Brain microvascular endothelial cell (primary cell): ENCODE measurements at regions not wholly inside any gene's neighbourhood (a gene's known extent, or its start where the extent isn't known, plus 50 kb on each side); places are given as distances from the start of the nearest gene placed in this dataset.

ENCODE experiments used
- DNase-seq: peaks from one replicate; pipeline ENCODE4 v3.0.0-alpha.2; 2020
- H3K27ac ChIP-seq: fragments of 250-450 bp; sonication (Bioruptor Pico); 2 replicates; pipeline ENCODE4 v1.5.1; 2020; ENCODE audit warnings: mild to moderate bottlenecking, moderate library complexity
- H3K27me3 ChIP-seq: fragments of 250-450 bp; sonication (Bioruptor Pico); replicated peaks from 2 replicates; pipeline ENCODE4 v1.5.1; 2020; ENCODE audit warnings: mild to moderate bottlenecking
- H3K36me3 ChIP-seq: fragments of 250-450 bp; sonication (Bioruptor Pico); replicated peaks from 2 replicates; pipeline ENCODE4 v1.5.1; 2020; ENCODE audit warnings: mild to moderate bottlenecking
- H3K4me3 ChIP-seq: 2 replicates; pipeline ENCODE4 v1.5.1; 2011; ENCODE audit warnings: low read depth, mild to moderate bottlenecking, control low read depth, low read length, moderate library complexity
- CTCF ChIP-seq: IDR thresholded peaks from 2 replicates; pipeline ENCODE4 v1.5.1; 2011; ENCODE audit warnings: low read depth, mild to moderate bottlenecking, moderate library complexity, low read length, control low read depth, inconsistent platforms; ENCODE audit errors: missing control alignments
- in situ Hi-C: cut with HindIII; loops from 2 replicates; pipeline ENCODE4 v1.10.0; 2017; ENCODE audit warnings: low sequenced_read_pairs, low pct_ligation_motif_present

- in situ Hi-C loops, result no loop called here
- DNase-seq, result no peak
- H3K27ac ChIP-seq, result no peak overlapping the region
- TF ChIP-seq CTCF, result no peak
- no peak overlapping the region for H3K4me3 ChIP-seq
- H3K27me3 ChIP-seq, result no peaks in the 10 kb centered on the region
- H3K36me3 ChIP-seq, result no peaks in the 10 kb centered on the region
These were observed 278.2 kb upstream of the NCKAP5 start for GRCh38 chr2:133846476-133846875.

DNA sequence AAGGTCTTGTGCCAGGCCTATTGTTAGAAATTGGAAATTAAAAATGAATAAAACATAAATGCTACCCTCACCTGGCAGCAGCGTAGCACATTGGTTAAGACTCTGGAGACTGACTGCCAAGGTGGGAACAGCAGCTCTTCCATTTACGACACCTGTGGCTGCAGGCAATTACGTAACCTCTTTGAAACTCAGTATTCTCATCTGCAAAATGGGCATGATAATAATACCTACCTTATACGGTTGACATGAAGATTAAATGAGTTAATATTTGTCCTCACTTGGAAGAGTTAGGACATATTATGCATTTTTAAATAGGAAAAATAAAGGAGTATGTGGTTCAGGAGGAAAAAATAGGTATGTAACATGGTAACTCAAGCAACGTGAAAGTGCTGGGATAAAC is 279.3 kb upstream of the NCKAP5 start:
- no peak overlapping the region for H3K27ac ChIP-seq
- DNase-seq, result no peak
- H3K27me3 ChIP-seq, result no peaks in the 10 kb centered on the region
- in situ Hi-C loops, result no loop called here
- no peak for TF ChIP-seq CTCF
- H3K36me3 ChIP-seq, result no peaks in the 10 kb centered on the region
- H3K4me3 ChIP-seq, result no peak overlapping the region

- Histone ChIP-seq H3K4me3 (no peak overlapping the region), H3K36me3 (no peaks in the 10 kb centered on the region), H3K27ac (no peak overlapping the region), H3K27me3 (no peaks in the 10 kb centered on the region)
- no peak for DNase-seq
- no peak for TF ChIP-seq CTCF
- in situ Hi-C loops, result no loop called here
These were observed 279.9 kb upstream of the NCKAP5 start for GRCh38 chr2:133848111-133848649.

- Histone ChIP-seq H3K27me3 (no peaks in the 10 kb centered on the region), H3K27ac (no peak overlapping the region), H3K36me3 (no peaks in the 10 kb centered on the region), H3K4me3 (no peak overlapping the region)
- in situ Hi-C loops, result no loop called here
- DNase-seq, result no peak
- no peak for TF ChIP-seq CTCF
These were observed 281.1 kb upstream of the NCKAP5 start for GRCh38 chr2:133849341-133849740.

- Histone ChIP-seq H3K27ac (no peak overlapping the region), H3K4me3 (no peak overlapping the region), H3K36me3 (no peaks in the 10 kb centered on the region), H3K27me3 (no peaks in the 10 kb centered on the region)
- in situ Hi-C loops, result no loop called here
- DNase-seq, result no peak
- no peak for TF ChIP-seq CTCF
These were observed 286.4 kb upstream of the NCKAP5 start for GRCh38 chr2:133854603-133855200.

DNA sequence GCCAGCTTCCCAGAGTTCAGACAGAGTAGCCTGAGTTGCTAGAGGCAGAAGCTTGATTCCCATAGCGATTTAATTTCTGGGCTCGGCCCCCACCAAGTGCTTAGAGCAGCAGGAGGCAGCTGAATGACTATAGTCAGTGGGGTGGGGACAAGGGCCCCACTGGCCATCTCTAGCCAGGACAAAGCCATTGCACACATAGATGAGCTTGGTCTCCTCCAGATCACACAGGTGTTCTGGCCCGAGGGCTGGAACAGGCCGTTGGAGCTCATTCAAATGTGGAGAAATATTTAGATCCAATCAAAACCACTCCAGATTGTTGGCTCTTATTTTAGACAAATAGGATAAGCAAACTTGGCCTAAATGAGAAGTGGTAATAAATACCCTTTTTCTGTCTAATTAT is 287.3 kb upstream of the NCKAP5 start:
- no peak for TF ChIP-seq CTCF
- Histone ChIP-seq H3K4me3 (no peak overlapping the region), H3K27ac (no peak overlapping the region), H3K27me3 (no peaks in the 10 kb centered on the region), H3K36me3 (no peaks in the 10 kb centered on the region)
- in situ Hi-C loops, result no loop called here
- no peak for DNase-seq
